ENCODE measurements at regions not wholly inside any gene's neighbourhood (a gene's known extent, or its start where the extent isn't known, plus 50 kb on each side); places are given as distances from the start of the nearest gene placed in this dataset.
"Not testable (repeated sequence)": the region's sequence is repeated elsewhere in the genome, so short reads cannot be mapped to it uniquely, and the experiment has no call there.

DNA sequence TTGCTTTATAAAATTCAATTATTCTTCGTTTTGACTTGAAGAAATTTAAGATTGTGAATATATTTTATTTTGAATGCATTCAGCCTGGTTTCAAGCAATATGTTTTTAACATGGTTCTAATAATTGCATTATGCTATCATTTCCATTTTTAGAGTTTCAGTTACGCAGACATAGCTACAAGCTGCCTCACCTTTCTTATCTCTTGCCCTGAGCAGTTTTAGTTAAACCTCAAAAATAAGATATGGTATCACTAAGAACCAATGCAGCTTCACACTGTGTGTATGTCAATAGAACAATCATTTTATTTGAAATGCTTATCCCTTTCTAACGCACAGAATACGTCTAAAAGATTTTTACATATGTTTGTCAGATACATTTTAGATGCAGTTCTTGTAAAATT lies 632.6 kb upstream of the KCND2 start:
- no peak overlapping the region for H3K4me3 ChIP-seq (ENCODE audit: control insufficient read depth, low read depth, low read length)

DNA sequence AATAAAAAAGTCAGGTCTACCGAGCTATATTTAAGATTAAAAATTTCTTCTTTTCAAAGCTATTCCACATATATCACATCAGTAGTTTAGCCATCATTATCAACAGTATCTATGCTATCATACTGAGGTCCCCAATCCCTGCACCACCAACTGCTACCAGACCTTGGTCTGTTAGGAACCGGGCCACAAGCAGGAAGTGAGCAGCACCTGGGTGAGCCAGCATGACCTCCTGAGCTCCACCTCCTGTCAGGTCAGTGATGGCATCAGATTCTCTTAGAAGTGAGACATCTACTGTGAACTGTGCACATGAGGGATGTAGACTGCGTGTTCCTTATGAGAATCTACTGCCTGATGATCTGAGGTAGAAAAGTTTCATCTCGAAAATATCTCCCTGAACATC lies 632.1 kb upstream of the KCND2 start:
- no peak overlapping the region for H3K4me3 ChIP-seq (ENCODE audit: control insufficient read depth, low read depth, low read length)
- DNase-seq (ENCODE audit: low read depth) = no peak
- TF ChIP-seq CTCF (conservative IDR thresholded peaks at IDR 0.05; ENCODE audit: control insufficient read depth, insufficient read depth, low read depth, low read length) = no peak

More for the DNA sequence above, 632.6 kb upstream of the KCND2 start:
- TF ChIP-seq CTCF (conservative IDR thresholded peaks at IDR 0.05; ENCODE audit: control insufficient read depth, insufficient read depth, low read depth, low read length) = no peak
- no peak for DNase-seq (ENCODE audit: low read depth)

- no peak for DNase-seq (ENCODE audit: low read depth)
- TF ChIP-seq CTCF (conservative IDR thresholded peaks at IDR 0.05; ENCODE audit: control insufficient read depth, insufficient read depth, low read depth, low read length) = no peak
- H3K4me3 ChIP-seq (ENCODE audit: control insufficient read depth, low read depth, low read length) = no peak overlapping the region
Measured at GRCh38 chr7:119643558-119643957, 629.4 kb upstream of the KCND2 start.

- no peak overlapping the region for H3K4me3 ChIP-seq (ENCODE audit: control insufficient read depth, low read depth, low read length)
- TF ChIP-seq CTCF (conservative IDR thresholded peaks at IDR 0.05; ENCODE audit: control insufficient read depth, insufficient read depth, low read depth, low read length) = no peak
- peak; percentile 57 for DNase-seq (ENCODE audit: low read depth)
Measured at GRCh38 chr7:119647286-119647685, 625.7 kb upstream of the KCND2 start.

- DNase-seq (ENCODE audit: low read depth); H3K4me3 ChIP-seq (ENCODE audit: control insufficient read depth, low read depth, low read length): not testable (repeated sequence)
Measured at GRCh38 chr7:119648752-119649151, 624.2 kb upstream of the KCND2 start.

GRCh38 chr7:119660080-119660479 lies 612.9 kb upstream of the KCND2 start:
- no peak overlapping the region for H3K4me3 ChIP-seq (ENCODE audit: control insufficient read depth, low read depth, low read length)
- DNase-seq (ENCODE audit: low read depth) = no peak
- TF ChIP-seq CTCF (conservative IDR thresholded peaks at IDR 0.05; ENCODE audit: control insufficient read depth, insufficient read depth, low read depth, low read length) = no peak

DNA sequence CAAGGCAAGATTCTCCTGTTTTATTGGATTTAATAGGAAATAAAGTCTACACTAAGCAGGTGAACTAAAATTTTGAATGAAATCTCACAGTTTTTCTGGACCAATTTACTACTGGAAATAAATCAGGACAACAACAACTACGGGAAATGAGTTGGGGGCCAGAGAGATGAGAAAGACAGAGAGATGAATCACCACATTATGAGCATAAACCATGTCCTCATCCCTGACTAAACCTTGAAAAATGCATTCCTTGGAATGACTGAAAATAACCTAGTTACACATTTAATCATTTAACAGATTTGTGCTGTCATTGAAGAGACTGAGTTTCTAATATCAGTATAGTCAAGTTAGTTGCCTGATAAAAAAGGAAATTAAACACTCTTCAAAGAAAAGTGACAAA lies 608.4 kb upstream of the KCND2 start:
- DNase-seq (ENCODE audit: low read depth) = peak; percentile 90
- no peak for TF ChIP-seq CTCF (conservative IDR thresholded peaks at IDR 0.05; ENCODE audit: control insufficient read depth, insufficient read depth, low read depth, low read length)
- no peak overlapping the region for H3K4me3 ChIP-seq (ENCODE audit: control insufficient read depth, low read depth, low read length)

Data from fibroblast of mammary gland (primary cell).